Activated CD8-positive, alpha-beta T cell treated with anti-CD3 and anti-CD28 coated beads for 36 hours (primary cell): ENCODE measurements at regions not wholly inside any gene's neighbourhood (a gene's known extent, or its start where the extent isn't known, plus 50 kb on each side); places are given as distances from the start of the nearest gene placed in this dataset.
"Not testable (repeated sequence)": the region's sequence is repeated elsewhere in the genome, so short reads cannot be mapped to it uniquely, and the experiment has no call there.

Source experiments
- ATAC-seq: fragments of 200-7000 bp; cut with Tn5 transposase; one replicate; pipeline ENCODE4 v1.10.0; 2021; ENCODE audit warnings: mild to moderate bottlenecking, moderate library complexity
- CTCF ChIA-PET: fragments of 350-600 bp; sonication (Branson Sonifier 250); formaldehyde crosslinking; loops from one replicate; lab custom pipeline; 2021; ENCODE audit warnings: antibody characterized with exemption; lab: Charles Lee
- POLR2A ChIA-PET: fragments of 350-600 bp; sonication (Branson Sonifier 250); formaldehyde crosslinking; loops from one replicate; lab custom pipeline; 2021; ENCODE audit warnings: antibody characterized with exemption; lab: Charles Lee
- DNase-seq: peaks from one replicate; pipeline ENCODE4 v3.0.0-alpha.2; 2020
- H3K27ac Mint-ChIP-seq: one replicate; pipeline ENCODE4 v1.8.0; 2021; ENCODE audit warnings: mild to moderate bottlenecking, mixed read lengths
- H3K27me3 Mint-ChIP-seq: one replicate; pipeline ENCODE4 v1.8.0; 2021; ENCODE audit warnings: mixed read lengths
- H3K36me3 Mint-ChIP-seq: one replicate; pipeline ENCODE4 v1.8.0; 2021; ENCODE audit warnings: low read depth, mixed read lengths
- H3K4me1 Mint-ChIP-seq: one replicate; pipeline ENCODE4 v1.8.0; 2021; ENCODE audit warnings: low read depth, mixed read lengths
- H3K4me3 Mint-ChIP-seq: one replicate; pipeline ENCODE4 v1.8.0; 2021; ENCODE audit warnings: mild to moderate bottlenecking, moderate library complexity, mixed read lengths
- H3K9me3 Mint-ChIP-seq: one replicate; pipeline ENCODE4 v1.8.0; 2021; ENCODE audit warnings: mixed read lengths
- intact Hi-C: fragments of 100-400 bp; cut with micrococcal nuclease; formaldehyde crosslinking; loops from one replicate; pipeline ENCODE4 v1.10.0; 2022
- TF ChIP-seq, protein P1 (sequence below): fragments of 200-600 bp; IDR thresholded peaks from one replicate; pipeline ENCODE4 v1.8.0; 2022; ENCODE audit warnings: antibody characterized with exemption, mild to moderate bottlenecking

DNA sequence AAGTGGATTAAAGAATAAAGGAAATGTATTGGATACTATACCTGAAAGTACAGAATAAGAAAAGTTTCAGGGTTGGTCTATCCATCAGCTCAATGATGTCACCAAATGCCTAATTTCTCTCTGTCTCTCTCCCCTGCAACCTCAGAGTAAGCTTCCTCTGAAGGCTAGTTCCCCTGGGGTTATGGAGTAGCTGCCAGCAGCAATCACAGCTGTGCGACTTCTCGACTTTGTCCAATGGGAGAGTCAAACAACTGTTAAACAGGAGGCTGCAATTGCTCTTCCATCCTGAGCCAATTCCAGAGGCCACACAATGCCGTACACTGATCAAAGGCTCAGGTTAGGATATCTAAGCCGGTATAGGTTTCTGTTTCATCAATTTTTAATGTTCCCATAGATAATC is 95.3 kb upstream of the FANCL start:
- Mint-ChIP-seq H3K27me3 (peaks cover 5% of the 10 kb centered on the region), H3K9me3 (peaks cover 1% of the 10 kb centered on the region), H3K27ac (no peak overlapping the region), H3K4me1 (no peaks in the 10 kb centered on the region), H3K36me3 (no peaks in the 10 kb centered on the region), H3K4me3 (no peak overlapping the region)
- ATAC-seq, result no peak
- ChIA-PET CTCF (no interaction called here), POLR2A (no interaction called here)
- TF ChIP-seq, protein P1, sequence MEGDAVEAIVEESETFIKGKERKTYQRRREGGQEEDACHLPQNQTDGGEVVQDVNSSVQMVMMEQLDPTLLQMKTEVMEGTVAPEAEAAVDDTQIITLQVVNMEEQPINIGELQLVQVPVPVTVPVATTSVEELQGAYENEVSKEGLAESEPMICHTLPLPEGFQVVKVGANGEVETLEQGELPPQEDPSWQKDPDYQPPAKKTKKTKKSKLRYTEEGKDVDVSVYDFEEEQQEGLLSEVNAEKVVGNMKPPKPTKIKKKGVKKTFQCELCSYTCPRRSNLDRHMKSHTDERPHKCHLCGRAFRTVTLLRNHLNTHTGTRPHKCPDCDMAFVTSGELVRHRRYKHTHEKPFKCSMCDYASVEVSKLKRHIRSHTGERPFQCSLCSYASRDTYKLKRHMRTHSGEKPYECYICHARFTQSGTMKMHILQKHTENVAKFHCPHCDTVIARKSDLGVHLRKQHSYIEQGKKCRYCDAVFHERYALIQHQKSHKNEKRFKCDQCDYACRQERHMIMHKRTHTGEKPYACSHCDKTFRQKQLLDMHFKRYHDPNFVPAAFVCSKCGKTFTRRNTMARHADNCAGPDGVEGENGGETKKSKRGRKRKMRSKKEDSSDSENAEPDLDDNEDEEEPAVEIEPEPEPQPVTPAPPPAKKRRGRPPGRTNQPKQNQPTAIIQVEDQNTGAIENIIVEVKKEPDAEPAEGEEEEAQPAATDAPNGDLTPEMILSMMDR, result no peak
- intact Hi-C loops, result no loop called here
- no peak for DNase-seq

DNA sequence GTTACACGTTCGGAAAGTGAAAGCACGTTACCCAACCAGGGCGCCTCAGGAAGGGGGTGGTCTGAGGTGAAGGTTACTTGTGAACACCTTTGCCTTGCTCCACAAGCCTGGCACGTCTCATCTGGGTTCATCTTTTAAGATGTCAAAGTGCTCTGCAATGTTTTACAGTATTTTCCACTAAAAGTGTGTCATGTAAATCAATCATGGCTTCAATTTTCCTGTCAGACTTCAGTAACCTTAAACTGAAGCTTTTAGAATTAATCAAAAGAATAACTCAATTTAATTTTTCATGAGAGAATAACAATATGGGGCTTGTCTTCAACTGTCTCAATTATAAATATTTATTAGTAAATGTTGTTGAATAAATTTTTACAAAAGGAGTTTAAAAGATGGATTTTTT is 93.3 kb upstream of the FANCL start:
- POLR2A ChIA-PET, result no interaction called here
- intact Hi-C loops, result no loop called here
- Mint-ChIP-seq H3K27ac (no peak overlapping the region), H3K27me3 (peaks cover 3% of the 10 kb centered on the region), H3K4me3 (no peak overlapping the region), H3K4me1 (no peaks in the 10 kb centered on the region), H3K9me3 (no peaks in the 10 kb centered on the region), H3K36me3 (no peaks in the 10 kb centered on the region)
- no peak for ATAC-seq
- TF ChIP-seq, protein P1, result no peak
- DNase-seq, result peak; percentile 2
- CTCF ChIA-PET, result no interaction called here

DNA sequence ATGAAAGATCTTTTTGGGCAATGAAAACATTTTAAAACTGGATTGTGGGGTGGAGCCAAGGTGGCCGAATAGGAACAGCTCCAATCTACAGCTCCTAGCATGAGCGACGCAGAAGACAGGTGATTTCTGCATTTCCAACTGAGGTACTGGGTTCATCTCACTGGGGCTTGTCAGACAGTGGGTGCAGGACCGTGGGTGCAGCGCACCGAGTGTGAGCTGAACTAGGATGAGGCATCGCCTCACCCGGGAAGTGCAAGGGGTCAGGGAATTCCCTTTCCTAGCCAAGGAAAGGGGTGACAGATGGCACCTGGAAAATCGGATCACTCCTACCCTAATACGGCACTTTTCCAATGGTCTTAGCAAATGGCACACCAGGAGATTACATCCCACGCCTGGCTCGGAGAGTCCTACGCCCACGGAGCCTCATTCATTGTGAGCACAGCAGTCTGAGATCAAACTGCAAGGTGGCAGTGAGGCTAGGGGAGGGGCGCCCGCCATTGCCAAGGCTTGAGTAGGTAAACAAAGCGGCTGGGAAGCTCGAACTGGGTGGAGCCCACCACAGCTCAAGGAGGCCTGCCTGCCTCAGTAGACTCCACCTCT is 84.3 kb upstream of the FANCL start:
- ATAC-seq, DNase-seq, H3K4me3 Mint-ChIP-seq, H3K27ac Mint-ChIP-seq, H3K27me3 Mint-ChIP-seq, CTCF ChIA-PET, H3K4me1 Mint-ChIP-seq, POLR2A ChIA-PET, intact Hi-C loops, H3K36me3 Mint-ChIP-seq, H3K9me3 Mint-ChIP-seq: not testable (repeated sequence)

DNA sequence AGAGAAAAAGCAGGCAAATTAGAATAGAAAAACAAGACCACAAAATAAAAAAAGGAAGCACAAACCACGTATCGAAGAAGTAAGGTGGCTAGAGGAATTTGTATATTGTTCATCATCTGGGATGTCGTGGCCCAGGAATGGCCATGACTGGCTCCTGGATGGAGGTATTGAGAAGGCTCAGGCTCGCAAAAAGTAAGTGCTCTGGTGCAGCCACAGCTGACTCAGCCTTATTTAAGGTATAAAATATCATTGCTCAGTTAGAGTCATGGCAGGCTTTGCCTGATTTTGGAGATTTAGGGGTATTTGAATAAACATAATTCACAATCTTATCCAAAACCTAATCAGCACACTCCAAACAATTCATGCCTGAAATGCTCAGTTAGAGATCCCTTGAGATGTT is 78.4 kb upstream of the FANCL start:
- TF ChIP-seq, protein P1, result no peak
- Mint-ChIP-seq H3K9me3 (no peaks in the 10 kb centered on the region), H3K4me1 (no peaks in the 10 kb centered on the region), H3K27ac (no peak overlapping the region), H3K36me3 (no peaks in the 10 kb centered on the region), H3K27me3 (peaks cover 4% of the 10 kb centered on the region), H3K4me3 (no peak overlapping the region)
- DNase-seq (no peak), ATAC-seq (no peak)
- ChIA-PET POLR2A (no interaction called here), CTCF (no interaction called here)
- intact Hi-C loops, result no loop called here

DNA sequence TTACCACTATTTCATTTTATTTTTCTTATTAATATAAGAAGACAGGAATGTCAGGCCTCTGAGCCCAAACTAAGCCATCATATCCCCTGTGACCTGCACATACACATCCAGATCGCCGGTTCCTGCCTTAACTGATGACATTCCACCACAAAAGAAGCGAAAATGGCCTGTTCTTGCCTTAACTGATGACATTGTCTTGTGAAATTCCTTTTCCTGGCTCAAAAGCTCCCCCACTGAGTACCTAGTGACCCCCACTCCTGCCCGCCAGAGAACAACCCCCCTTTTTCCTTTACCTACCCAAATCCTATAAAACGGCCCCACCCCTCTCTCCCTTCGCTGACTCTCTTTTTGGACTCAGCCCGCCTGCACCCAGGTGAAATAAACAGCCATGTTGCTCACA is 77.8 kb upstream of the FANCL start:
- H3K27ac Mint-ChIP-seq, CTCF ChIA-PET, H3K27me3 Mint-ChIP-seq, H3K36me3 Mint-ChIP-seq, DNase-seq, ATAC-seq, POLR2A ChIA-PET, H3K9me3 Mint-ChIP-seq, H3K4me1 Mint-ChIP-seq, intact Hi-C loops, H3K4me3 Mint-ChIP-seq: not testable (repeated sequence)

DNA sequence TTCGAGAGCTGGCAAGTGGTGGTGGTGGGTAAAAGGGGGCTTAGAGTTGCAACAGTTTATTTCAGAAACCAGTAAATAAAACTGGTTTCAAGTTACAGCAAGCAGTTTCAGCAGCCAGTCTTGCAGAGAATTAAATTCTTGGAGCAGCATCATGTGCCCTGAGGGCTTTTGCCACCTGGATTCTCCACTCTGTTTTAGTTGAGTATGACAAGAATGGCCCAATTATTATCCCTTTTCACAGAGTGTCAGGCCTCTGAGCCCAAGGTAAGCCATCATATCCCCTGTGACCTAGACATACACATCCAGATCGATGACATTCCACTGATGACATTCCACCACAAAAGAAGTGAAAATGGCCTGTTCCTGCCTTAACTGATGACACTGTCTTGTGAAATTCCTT is 72.8 kb upstream of the FANCL start:
- DNase-seq (no peak), ATAC-seq (no peak)
- POLR2A ChIA-PET, result no interaction called here
- CTCF ChIA-PET, result no interaction called here
- Mint-ChIP-seq H3K4me1 (no peaks in the 10 kb centered on the region), H3K27ac (no peak overlapping the region), H3K27me3 (no peaks in the 10 kb centered on the region), H3K36me3 (no peaks in the 10 kb centered on the region), H3K4me3 (no peak overlapping the region), H3K9me3 (no peaks in the 10 kb centered on the region)
- intact Hi-C loops, result no loop called here
- TF ChIP-seq, protein P1, result no peak
